Tibial artery (tissue), 4 donors: ENCODE measurements at regions not wholly inside any gene's neighbourhood (a gene's known extent, or its start where the extent isn't known, plus 50 kb on each side); places are given as distances from the start of the nearest gene placed in this dataset.

Experiments used
- DNase-seq, 2 donors: peaks; one replicate each; pipeline ENCODE4 v3.0.0-alpha.2; 2019
- H3K27ac ChIP-seq, 2 donors: fragments of 200-600 bp; sonication (generic) in 1 of 2; 1 replicate in 1 of 2; 2 replicates in 1 of 2; pipeline ENCODE4 v1.5.1; 2018 to 2019; ENCODE audit warnings: mild to moderate bottlenecking in 1 of 2
- H3K27me3 ChIP-seq, 2 donors: fragments of 200-600 bp; sonication (generic) in 1 of 2; one replicate each; pipeline versions ENCODE4 v1.5.1 to v1.6.0; 2016 to 2019
- H3K36me3 ChIP-seq, 3 donors: fragments of 200-600 bp; sonication (generic) in 2 of 3; one replicate each; pipeline ENCODE4 v1.5.1; 2016 to 2019; ENCODE audit warnings: mild to moderate bottlenecking in 2 of 3
- H3K4me1 ChIP-seq, 4 donors: fragments of 200-600 bp; sonication (generic) in 2 of 4; 1 replicate in 3 of 4; 2 replicates in 1 of 4; pipeline ENCODE4 v1.5.1; 2016 to 2019
- H3K4me3 ChIP-seq, 2 donors: fragments of 200-600 bp; sonication (generic) in 1 of 2; 1 replicate in 1 of 2; 2 replicates in 1 of 2; pipeline ENCODE4 v1.5.1; 2018 to 2019; ENCODE audit warnings: mild to moderate bottlenecking in 2 of 2
- H3K9me3 ChIP-seq, 3 donors: fragments of 200-600 bp; sonication (generic) in 1 of 3; one replicate each; pipeline ENCODE4 v1.5.1; 2016 to 2019
- intact Hi-C: fragments of 100-400 bp; cut with DNase I; formaldehyde crosslinking; loops from one replicate; pipeline ENCODE4 v1.15.0; 2023; ENCODE audit warnings: low total_unique reads
- TF ChIP-seq, protein P1 (sequence below), 2 experiments: fragments of 200-600 bp in 1 of 2; fragments of 450-650 bp in 1 of 2; IDR thresholded peaks; one replicate each; pipeline ENCODE4 v1.5.1; 2017 to 2019; ENCODE audit warnings: antibody characterized with exemption in 2 of 2, mild to moderate bottlenecking in 1 of 2, moderate library complexity in 1 of 2

DNA sequence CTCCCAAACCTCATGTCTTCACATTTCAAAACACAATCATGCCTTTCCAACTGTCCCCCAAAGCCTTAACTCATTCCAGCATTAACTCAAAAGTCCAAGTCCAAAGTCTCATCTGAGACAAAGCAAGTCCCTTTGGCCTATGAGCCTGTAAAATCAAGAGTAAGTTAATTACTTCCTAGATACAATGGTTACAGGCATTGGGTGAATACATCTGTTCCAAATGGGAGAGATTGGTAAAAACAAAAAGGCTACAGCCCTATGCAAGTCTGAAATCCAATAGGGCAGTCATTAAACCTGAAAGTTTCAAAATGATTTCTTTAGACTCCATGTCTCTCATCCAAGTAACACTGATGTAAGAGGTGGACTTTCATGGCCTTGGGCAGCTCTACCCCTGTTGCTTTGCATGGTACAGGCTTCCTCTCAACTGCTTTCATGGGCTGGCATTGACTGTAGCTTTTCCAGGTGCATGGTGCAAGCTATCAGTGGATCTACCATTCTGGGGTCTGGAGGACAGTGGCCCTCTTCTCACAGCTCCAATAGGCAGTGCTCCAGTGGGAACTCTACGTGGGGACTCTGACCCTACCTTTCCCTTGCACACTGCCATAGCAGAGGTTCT is 55.0 kb upstream of the PLSCR4 start:
- TF ChIP-seq, protein P1, sequence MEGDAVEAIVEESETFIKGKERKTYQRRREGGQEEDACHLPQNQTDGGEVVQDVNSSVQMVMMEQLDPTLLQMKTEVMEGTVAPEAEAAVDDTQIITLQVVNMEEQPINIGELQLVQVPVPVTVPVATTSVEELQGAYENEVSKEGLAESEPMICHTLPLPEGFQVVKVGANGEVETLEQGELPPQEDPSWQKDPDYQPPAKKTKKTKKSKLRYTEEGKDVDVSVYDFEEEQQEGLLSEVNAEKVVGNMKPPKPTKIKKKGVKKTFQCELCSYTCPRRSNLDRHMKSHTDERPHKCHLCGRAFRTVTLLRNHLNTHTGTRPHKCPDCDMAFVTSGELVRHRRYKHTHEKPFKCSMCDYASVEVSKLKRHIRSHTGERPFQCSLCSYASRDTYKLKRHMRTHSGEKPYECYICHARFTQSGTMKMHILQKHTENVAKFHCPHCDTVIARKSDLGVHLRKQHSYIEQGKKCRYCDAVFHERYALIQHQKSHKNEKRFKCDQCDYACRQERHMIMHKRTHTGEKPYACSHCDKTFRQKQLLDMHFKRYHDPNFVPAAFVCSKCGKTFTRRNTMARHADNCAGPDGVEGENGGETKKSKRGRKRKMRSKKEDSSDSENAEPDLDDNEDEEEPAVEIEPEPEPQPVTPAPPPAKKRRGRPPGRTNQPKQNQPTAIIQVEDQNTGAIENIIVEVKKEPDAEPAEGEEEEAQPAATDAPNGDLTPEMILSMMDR (IDR thresholded peaks at IDR 0.05) = no peak
- Histone ChIP-seq H3K4me1 (peaks cover 0 to 17% (median 0%) of the 10 kb centered on the region in 4 donors), H3K27me3 (no peaks in the 10 kb centered on the region), H3K27ac (no peak overlapping the region), H3K9me3 (no peaks in the 10 kb centered on the region), H3K4me3 (no peak overlapping the region), H3K36me3 (no peaks in the 10 kb centered on the region)
- no peak for DNase-seq
- intact Hi-C loops = no loop called here

DNA sequence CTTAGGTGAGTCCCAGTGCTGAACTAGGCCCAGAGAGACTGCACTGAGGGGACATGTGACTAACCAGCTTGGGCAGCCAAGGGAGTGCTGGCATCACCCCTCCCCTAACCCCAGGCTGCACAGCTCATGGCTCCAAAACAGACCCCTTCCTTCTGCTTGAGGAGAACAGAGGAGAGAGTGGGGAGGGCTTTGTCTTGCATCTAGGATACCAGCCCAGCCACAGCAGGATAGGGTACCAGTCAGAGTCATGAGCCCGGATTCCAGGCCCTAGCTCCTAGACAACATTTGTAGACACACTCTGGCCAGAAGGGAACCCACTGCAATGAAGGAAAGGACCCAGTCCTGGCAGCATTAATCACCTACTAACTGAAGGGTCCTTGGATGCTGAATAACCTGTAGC is 49.9 kb upstream of the PLSCR4 start:
- H3K36me3 ChIP-seq = no peaks in the 10 kb centered on the region
- no peak overlapping the region for H3K27ac ChIP-seq
- intact Hi-C loops = no loop called here
- H3K27me3 ChIP-seq = no peaks in the 10 kb centered on the region
- no peaks in the 10 kb centered on the region for H3K4me1 ChIP-seq
- TF ChIP-seq, protein P1 (IDR thresholded peaks at IDR 0.05) = no peak
- H3K4me3 ChIP-seq = no peak overlapping the region
- no peak for DNase-seq
- H3K9me3 ChIP-seq = no peaks in the 10 kb centered on the region
